Superior temporal gyrus (tissue), 1 donor: ENCODE measurements at regions not wholly inside any gene's neighbourhood (a gene's known extent, or its start where the extent isn't known, plus 50 kb on each side); places are given as distances from the start of the nearest gene placed in this dataset.
"Not testable (repeated sequence)": the region's sequence is repeated elsewhere in the genome, so short reads cannot be mapped to it uniquely, and the experiment has no call there.

Source experiments
- DNase-seq: peaks from one replicate; pipeline ENCODE4 v3.0.0-alpha.2; 2016; ENCODE audit errors: extremely low spot score

GRCh38 chr1:228824366-228824765 lies 89.1 kb downstream of the RHOU start:
- DNase-seq, result no peak

GRCh38 chr1:228825041-228825440 lies 89.8 kb downstream of the RHOU start:
- no peak for DNase-seq

- DNase-seq, result no peak
Measured at GRCh38 chr1:228825840-228826484, 90.7 kb downstream of the RHOU start.

- no peak for DNase-seq
Measured at GRCh38 chr1:228827019-228827418, 91.7 kb downstream of the RHOU start.

GRCh38 chr1:228828151-228828550 lies 92.9 kb downstream of the RHOU start:
- no peak for DNase-seq

GRCh38 chr1:228830185-228830953 lies 95.1 kb downstream of the RHOU start:
- DNase-seq, result peak; percentile 83

GRCh38 chr1:228830954-228831481 lies 95.7 kb downstream of the RHOU start:
- no peak for DNase-seq

GRCh38 chr1:228833911-228834688 lies 98.8 kb downstream of the RHOU start:
- peak; percentile 39 for DNase-seq

GRCh38 chr1:228835456-228835855 lies 100.2 kb downstream of the RHOU start:
- DNase-seq, result no peak

GRCh38 chr1:228835911-228836310 lies 100.6 kb downstream of the RHOU start:
- DNase-seq, result peak; percentile 57

GRCh38 chr1:228836427-228836826 lies 101.1 kb downstream of the RHOU start:
- DNase-seq, result peak; percentile 90

- DNase-seq, result no peak
Measured at GRCh38 chr1:228837032-228837431, 101.8 kb downstream of the RHOU start.

- peak; percentile 38 for DNase-seq
Measured at GRCh38 chr1:228837817-228838716, 102.8 kb downstream of the RHOU start.

- DNase-seq, result no peak
Measured at GRCh38 chr1:228838717-228839500, 103.6 kb downstream of the RHOU start.

- no peak for DNase-seq
Measured at GRCh38 chr1:228839656-228840055, 104.4 kb downstream of the RHOU start.

- DNase-seq, result peak; percentile 30
Measured at GRCh38 chr1:228841632-228842031, 106.4 kb downstream of the RHOU start.

GRCh38 chr1:228842094-228842775 lies 107.0 kb downstream of the RHOU start:
- DNase-seq, result peak; percentile 60

- no peak for DNase-seq
Measured at GRCh38 chr1:228845101-228845500, 109.8 kb downstream of the RHOU start.

- DNase-seq, result no peak
Measured at GRCh38 chr1:228846952-228847351, 111.7 kb downstream of the RHOU start.

GRCh38 chr1:228847451-228847850 lies 112.2 kb downstream of the RHOU start:
- DNase-seq, result not testable (repeated sequence)
